Peyer's patch (tissue), 4 donors: ENCODE measurements at regions not wholly inside any gene's neighbourhood (a gene's known extent, or its start where the extent isn't known, plus 50 kb on each side); places are given as distances from the start of the nearest gene placed in this dataset.

Experiments used
- DNase-seq, 3 donors: peaks; one replicate each; pipeline ENCODE4 v3.0.0-alpha.2; 2017 to 2019
- H3K27ac ChIP-seq, 4 donors: fragments of 200-600 bp; sonication (generic); one replicate each; pipeline ENCODE4 v1.5.1; 2016 to 2019
- H3K27me3 ChIP-seq, 2 donors: fragments of 200-600 bp; sonication (generic); one replicate each; pipeline ENCODE4 v1.5.1; 2019
- H3K36me3 ChIP-seq, 3 donors: fragments of 200-600 bp; sonication (generic); one replicate each; pipeline ENCODE4 v1.5.1; 2016 to 2019
- H3K4me1 ChIP-seq, 4 donors: fragments of 200-600 bp; sonication (generic); one replicate each; pipeline ENCODE4 v1.5.1; 2016 to 2019
- H3K4me3 ChIP-seq, 4 donors: fragments of 200-600 bp; sonication (generic); 1 replicate in 3 of 4; 2 replicates in 1 of 4; pipeline ENCODE4 v1.5.1; 2016 to 2019; ENCODE audit warnings: mild to moderate bottlenecking in 1 of 4
- H3K9me3 ChIP-seq, 4 donors: fragments of 200-600 bp; sonication (generic); one replicate each; pipeline ENCODE4 v1.5.1; 2016 to 2019; ENCODE audit warnings: mild to moderate bottlenecking in 1 of 4
- CTCF ChIP-seq, 6 experiments: fragments of 450-650 bp in 4 of 6; fragments of 200-600 bp in 2 of 6; sonication (generic) in 1 of 6; IDR thresholded peaks; one replicate each; pipeline ENCODE4 v1.5.1; 2017 to 2019; ENCODE audit warnings: antibody characterized with exemption in 6 of 6, mild to moderate bottlenecking in 3 of 6, moderate library complexity in 1 of 6
- POLR2A ChIP-seq, 2 donors: fragments of 450-650 bp; IDR thresholded peaks; one replicate each; pipeline ENCODE4 v1.5.1; 2017; ENCODE audit warnings: antibody characterized with exemption in 2 of 2, mild to moderate bottlenecking in 2 of 2, moderate library complexity in 2 of 2

- Histone ChIP-seq H3K4me1 (no peaks in the 10 kb centered on the region), H3K27me3 (no peaks in the 10 kb centered on the region), H3K9me3 (no peaks in the 10 kb centered on the region), H3K4me3 (no peak overlapping the region), H3K27ac (no peak overlapping the region), H3K36me3 (no peaks in the 10 kb centered on the region)
- TF ChIP-seq CTCF (IDR thresholded peaks at IDR 0.05) (no peak), POLR2A (IDR thresholded peaks at IDR 0.05) (no peak)
- DNase-seq: no peak
Observed at GRCh38 chr13:81211713-81212112, 870.8 kb upstream of the SPRY2 start.

GRCh38 chr13:81207636-81208035, 866.7 kb upstream of the SPRY2 start:
- no peaks in the 10 kb centered on the region for H3K36me3 ChIP-seq
- no peak for DNase-seq
- TF ChIP-seq CTCF (IDR thresholded peaks at IDR 0.05) (no peak), POLR2A (IDR thresholded peaks at IDR 0.05) (no peak)
- no peaks in the 10 kb centered on the region for H3K9me3 ChIP-seq
- H3K27ac ChIP-seq: no peak overlapping the region
- no peaks in the 10 kb centered on the region for H3K27me3 ChIP-seq
- no peak overlapping the region for H3K4me3 ChIP-seq
- H3K4me1 ChIP-seq: no peaks in the 10 kb centered on the region

GRCh38 chr13:81207231-81207630, 866.3 kb upstream of the SPRY2 start:
- Histone ChIP-seq H3K4me1 (no peaks in the 10 kb centered on the region), H3K36me3 (no peaks in the 10 kb centered on the region), H3K9me3 (no peaks in the 10 kb centered on the region), H3K4me3 (no peak overlapping the region), H3K27me3 (no peaks in the 10 kb centered on the region), H3K27ac (no peak overlapping the region)
- DNase-seq: no peak
- TF ChIP-seq POLR2A (IDR thresholded peaks at IDR 0.05) (no peak), CTCF (IDR thresholded peaks at IDR 0.05) (no peak)

GRCh38 chr13:81203783-81204182, 862.9 kb upstream of the SPRY2 start:
- Histone ChIP-seq H3K4me1 (no peaks in the 10 kb centered on the region), H3K9me3 (no peaks in the 10 kb centered on the region), H3K36me3 (no peaks in the 10 kb centered on the region), H3K4me3 (no peak overlapping the region), H3K27me3 (no peaks in the 10 kb centered on the region), H3K27ac (no peak overlapping the region)
- TF ChIP-seq POLR2A (IDR thresholded peaks at IDR 0.05) (no peak), CTCF (IDR thresholded peaks at IDR 0.05) (no peak)
- no peak for DNase-seq

- no peaks in the 10 kb centered on the region for H3K27me3 ChIP-seq
- no peak for DNase-seq
- TF ChIP-seq POLR2A (IDR thresholded peaks at IDR 0.05): no peak
- no peak for TF ChIP-seq CTCF (IDR thresholded peaks at IDR 0.05)
- no peaks in the 10 kb centered on the region for H3K36me3 ChIP-seq
- H3K4me3 ChIP-seq: no peak overlapping the region
- H3K4me1 ChIP-seq: no peaks in the 10 kb centered on the region
- H3K9me3 ChIP-seq: no peaks in the 10 kb centered on the region
- no peak overlapping the region for H3K27ac ChIP-seq
Observed at GRCh38 chr13:81199956-81200355, 859.0 kb upstream of the SPRY2 start.

GRCh38 chr13:81197966-81198365, 857.0 kb upstream of the SPRY2 start:
- no peaks in the 10 kb centered on the region for H3K36me3 ChIP-seq
- H3K27ac ChIP-seq: no peak overlapping the region
- H3K27me3 ChIP-seq: no peaks in the 10 kb centered on the region
- H3K4me1 ChIP-seq: no peaks in the 10 kb centered on the region
- TF ChIP-seq CTCF (IDR thresholded peaks at IDR 0.05) (no peak), POLR2A (IDR thresholded peaks at IDR 0.05) (no peak)
- H3K9me3 ChIP-seq: no peaks in the 10 kb centered on the region
- H3K4me3 ChIP-seq: no peak overlapping the region
- DNase-seq: no peak
